ENCODE measurements at regions not wholly inside any gene's neighbourhood (a gene's known extent, or its start where the extent isn't known, plus 50 kb on each side); places are given as distances from the start of the nearest gene placed in this dataset.
"Not testable (repeated sequence)": the region's sequence is repeated elsewhere in the genome, so short reads cannot be mapped to it uniquely, and the experiment has no call there.

DNA sequence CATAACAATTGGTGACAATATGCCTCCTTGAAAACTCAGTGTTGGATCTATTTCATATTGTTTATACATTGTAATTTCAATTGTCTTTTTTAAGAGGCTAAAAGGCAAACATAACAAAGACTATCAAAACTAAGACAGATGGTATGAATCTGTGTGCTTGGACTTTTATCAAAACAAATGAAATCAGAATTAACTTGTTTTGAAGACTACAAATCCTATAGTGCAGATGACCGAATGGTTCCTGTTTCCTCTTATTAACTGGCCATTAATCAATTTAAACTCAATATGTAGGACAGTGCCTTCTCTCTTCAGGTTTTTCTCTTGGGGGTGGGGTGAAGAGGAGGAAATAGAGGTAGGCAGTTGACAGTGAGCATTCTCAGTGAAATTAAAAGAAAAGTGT lies 366.9 kb upstream of the GRAMD2B start:
- TF ChIP-seq, protein P1, sequence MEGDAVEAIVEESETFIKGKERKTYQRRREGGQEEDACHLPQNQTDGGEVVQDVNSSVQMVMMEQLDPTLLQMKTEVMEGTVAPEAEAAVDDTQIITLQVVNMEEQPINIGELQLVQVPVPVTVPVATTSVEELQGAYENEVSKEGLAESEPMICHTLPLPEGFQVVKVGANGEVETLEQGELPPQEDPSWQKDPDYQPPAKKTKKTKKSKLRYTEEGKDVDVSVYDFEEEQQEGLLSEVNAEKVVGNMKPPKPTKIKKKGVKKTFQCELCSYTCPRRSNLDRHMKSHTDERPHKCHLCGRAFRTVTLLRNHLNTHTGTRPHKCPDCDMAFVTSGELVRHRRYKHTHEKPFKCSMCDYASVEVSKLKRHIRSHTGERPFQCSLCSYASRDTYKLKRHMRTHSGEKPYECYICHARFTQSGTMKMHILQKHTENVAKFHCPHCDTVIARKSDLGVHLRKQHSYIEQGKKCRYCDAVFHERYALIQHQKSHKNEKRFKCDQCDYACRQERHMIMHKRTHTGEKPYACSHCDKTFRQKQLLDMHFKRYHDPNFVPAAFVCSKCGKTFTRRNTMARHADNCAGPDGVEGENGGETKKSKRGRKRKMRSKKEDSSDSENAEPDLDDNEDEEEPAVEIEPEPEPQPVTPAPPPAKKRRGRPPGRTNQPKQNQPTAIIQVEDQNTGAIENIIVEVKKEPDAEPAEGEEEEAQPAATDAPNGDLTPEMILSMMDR (IDR thresholded peaks at IDR 0.05; ENCODE audit: insufficient read depth, low read depth, low read length): no peak
- no peak for DNase-seq (ENCODE audit: low read depth)
- H3K4me3 ChIP-seq (ENCODE audit: low read depth, low read length): no peak overlapping the region

DNA sequence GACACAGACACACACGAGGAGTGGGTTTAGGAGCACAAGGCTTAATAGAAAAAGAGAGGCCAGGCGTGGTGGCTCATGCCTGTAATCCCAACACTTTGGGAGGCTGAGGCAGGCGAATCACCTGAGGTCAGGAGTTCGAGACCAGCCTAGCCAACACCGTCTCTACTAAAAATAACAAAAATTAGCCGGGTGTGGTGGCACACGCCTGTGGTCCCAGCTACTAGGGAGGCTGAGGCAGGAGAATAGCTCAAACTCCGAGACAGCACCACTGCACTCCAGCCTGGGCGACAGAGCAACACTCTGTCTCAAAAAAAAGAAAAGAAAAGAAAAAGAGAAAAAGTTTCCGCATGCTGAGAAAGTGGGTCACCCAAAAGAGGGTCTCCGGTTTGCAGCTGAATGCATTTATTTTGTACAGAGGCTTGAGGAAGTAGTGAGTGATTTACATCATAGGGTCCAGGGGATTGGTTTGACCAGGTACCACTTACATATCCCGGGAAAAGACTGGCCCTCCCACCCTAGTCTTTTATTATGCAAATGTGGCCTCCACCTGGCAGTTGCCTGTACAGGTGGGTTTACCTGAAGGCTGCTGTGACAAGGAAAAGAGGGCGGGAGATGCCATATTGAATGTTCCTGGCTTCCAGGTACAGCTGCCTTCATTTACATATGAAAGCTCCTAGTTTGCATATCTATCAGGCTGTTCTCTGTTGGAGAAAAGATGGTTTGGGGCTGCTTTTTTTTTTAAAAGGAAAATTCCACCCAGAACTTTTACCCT lies 366.2 kb upstream of the GRAMD2B start:
- H3K4me3 ChIP-seq (ENCODE audit: low read depth, low read length): no peak overlapping the region
- TF ChIP-seq, protein P1 (IDR thresholded peaks at IDR 0.05; ENCODE audit: insufficient read depth, low read depth, low read length): no peak

DNA sequence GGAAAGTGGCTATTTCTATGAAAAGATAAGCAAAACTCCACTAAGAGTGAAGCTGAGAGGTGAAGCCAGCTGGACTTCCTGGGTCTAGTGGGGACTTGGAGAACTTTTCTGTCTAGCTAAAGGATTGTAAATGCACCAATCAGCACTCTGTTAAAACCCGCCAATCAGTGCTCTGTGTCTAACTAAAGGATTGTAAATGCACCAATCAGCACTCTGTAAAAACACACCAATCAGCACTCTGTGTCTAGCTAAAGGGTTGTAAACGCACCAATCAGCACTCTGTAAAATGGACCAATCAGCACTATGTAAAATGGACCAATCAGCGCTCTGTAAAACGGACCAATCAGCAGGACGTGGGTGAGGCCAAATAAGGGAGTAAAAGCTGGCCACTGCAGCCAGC lies 364.8 kb upstream of the GRAMD2B start:
- DNase-seq (ENCODE audit: low read depth); H3K4me3 ChIP-seq (ENCODE audit: low read depth, low read length): not testable (repeated sequence)

More for the DNA sequence above, 366.2 kb upstream of the GRAMD2B start:
- DNase-seq (ENCODE audit: low read depth): no peak

DNA sequence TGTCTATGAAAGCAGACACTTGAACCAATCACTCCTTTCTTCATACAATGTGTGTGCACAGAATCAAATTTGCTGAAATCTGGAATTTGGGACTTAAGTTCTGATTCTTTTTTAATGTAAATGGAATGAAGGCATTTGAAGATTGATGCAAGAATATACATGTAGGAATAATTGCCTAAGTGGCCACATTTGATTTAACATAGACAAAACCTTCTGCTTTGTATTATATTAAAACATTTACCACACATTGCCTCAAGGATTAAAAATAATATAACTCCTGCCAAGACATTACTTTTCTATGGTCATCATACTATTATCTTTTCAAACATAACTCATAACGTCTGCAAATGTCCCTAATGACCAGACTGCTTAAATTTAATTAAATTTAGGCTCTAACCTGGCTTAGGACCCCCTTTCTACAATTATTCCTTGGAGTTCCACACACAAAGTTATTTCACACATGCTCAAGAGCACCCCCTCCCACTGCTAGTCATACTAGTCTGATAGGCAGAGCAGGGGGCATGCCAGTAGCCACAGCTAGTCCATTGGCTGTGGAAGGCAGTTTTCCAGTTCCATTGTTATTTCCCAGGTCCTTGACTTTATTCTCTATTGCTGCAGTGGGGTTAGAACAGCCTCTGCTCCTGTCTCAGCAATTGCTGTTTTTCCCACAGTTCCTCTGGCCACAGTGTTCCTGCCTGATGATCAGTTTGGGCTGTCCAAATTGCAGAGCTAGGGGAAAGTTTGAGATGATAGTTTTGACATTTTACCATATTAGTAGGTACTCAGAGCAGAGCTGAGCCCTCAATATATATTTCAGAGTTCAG lies 360.6 kb upstream of the GRAMD2B start:
- no peak overlapping the region for H3K4me3 ChIP-seq (ENCODE audit: low read depth, low read length)
- DNase-seq (ENCODE audit: low read depth): no peak
- TF ChIP-seq, protein P1 (IDR thresholded peaks at IDR 0.05; ENCODE audit: insufficient read depth, low read depth, low read length): no peak

DNA sequence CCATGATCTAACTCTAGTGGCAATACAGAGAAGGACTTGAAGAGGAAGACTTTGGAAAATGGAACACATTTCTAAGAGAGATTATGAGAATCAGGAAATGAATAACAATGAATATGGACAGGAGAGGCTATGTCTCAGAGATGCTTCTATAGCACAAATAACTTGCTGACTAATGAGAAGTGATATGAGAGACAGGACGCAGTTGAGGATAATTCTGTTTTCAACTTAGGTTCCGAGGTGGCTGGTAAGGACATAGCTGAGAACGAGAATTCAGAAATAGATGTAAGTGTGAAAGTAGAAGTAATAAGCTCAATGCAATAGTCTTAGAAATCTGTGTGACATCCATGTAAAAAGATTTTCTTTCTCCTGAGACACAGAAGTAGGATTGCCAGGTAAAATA lies 358.1 kb upstream of the GRAMD2B start:
- no peak for DNase-seq (ENCODE audit: low read depth)
- no peak overlapping the region for H3K4me3 ChIP-seq (ENCODE audit: low read depth, low read length)
- TF ChIP-seq, protein P1 (IDR thresholded peaks at IDR 0.05; ENCODE audit: insufficient read depth, low read depth, low read length): no peak

DNA sequence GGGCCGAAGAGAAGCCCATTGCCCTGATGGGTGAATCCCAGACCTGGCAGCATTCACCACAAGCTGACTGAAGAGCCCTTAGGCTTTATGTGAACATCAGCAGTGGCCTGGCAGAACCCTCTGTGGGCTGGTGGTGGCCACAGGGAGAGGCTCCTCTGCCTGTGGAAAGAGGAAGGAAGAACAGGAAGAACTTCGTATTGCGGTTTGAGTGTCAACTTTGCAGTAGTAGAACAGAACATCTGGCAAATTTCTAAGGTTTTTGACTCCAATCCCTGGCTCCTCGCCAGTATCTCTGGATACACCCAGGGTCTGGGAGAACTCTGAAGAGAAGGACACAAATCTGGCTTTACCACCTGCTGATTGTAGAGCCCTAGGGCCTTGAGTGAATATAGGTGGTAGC lies 356.4 kb upstream of the GRAMD2B start:
- TF ChIP-seq, protein P1 (IDR thresholded peaks at IDR 0.05; ENCODE audit: insufficient read depth, low read depth, low read length): no peak
- no peak for DNase-seq (ENCODE audit: low read depth)

DNA sequence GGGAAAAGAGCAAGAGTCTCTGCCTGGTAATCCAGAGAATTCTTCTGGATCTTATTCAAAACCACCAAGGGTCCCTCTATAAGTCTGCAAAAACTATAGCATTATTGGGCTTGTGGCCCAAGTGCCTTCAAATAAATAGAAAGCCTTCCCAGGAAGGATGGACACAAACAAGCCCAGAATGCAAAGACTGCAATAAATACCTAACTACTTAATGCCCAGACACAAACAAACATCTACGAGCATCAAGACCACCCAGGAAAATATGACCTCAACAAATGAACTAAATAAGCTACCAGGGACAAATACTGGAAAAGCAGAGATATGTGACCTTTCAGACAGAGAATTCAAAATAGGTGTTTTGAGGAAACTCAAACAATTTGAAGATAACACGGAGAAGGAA lies 355.8 kb upstream of the GRAMD2B start:
- TF ChIP-seq, protein P1 (IDR thresholded peaks at IDR 0.05; ENCODE audit: insufficient read depth, low read depth, low read length): no peak
- DNase-seq (ENCODE audit: low read depth): no peak
- no peak overlapping the region for H3K4me3 ChIP-seq (ENCODE audit: low read depth, low read length)

More for the DNA sequence above, 356.4 kb upstream of the GRAMD2B start:
- H3K4me3 ChIP-seq (ENCODE audit: low read depth, low read length): no peak overlapping the region

Measured in fibroblast of villous mesenchyme (primary cell).